ENCODE measurements at regions not wholly inside any gene's neighbourhood (a gene's known extent, or its start where the extent isn't known, plus 50 kb on each side); places are given as distances from the start of the nearest gene placed in this dataset.

DNA sequence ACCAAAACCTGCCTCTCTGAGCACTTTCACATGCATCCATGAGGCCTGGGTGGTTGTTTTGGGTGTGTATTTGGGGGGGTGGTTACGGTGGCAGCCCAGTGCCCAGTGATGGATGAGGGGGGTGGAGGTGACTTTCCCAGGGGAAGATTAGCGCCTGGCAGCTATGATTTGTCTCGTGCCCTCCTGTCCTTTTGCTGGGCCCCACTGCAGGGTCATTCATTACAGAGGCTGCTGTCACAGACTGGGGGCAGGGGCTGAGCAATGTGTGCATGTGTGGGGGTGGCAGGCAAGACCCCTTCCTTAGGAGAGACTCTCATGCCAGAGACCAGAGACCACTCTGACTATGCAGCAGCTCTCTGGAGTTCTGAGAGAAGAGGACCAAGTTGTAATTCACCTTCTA lies 93.7 kb downstream of the MRM1 start:
- TF ChIP-seq, protein P1, sequence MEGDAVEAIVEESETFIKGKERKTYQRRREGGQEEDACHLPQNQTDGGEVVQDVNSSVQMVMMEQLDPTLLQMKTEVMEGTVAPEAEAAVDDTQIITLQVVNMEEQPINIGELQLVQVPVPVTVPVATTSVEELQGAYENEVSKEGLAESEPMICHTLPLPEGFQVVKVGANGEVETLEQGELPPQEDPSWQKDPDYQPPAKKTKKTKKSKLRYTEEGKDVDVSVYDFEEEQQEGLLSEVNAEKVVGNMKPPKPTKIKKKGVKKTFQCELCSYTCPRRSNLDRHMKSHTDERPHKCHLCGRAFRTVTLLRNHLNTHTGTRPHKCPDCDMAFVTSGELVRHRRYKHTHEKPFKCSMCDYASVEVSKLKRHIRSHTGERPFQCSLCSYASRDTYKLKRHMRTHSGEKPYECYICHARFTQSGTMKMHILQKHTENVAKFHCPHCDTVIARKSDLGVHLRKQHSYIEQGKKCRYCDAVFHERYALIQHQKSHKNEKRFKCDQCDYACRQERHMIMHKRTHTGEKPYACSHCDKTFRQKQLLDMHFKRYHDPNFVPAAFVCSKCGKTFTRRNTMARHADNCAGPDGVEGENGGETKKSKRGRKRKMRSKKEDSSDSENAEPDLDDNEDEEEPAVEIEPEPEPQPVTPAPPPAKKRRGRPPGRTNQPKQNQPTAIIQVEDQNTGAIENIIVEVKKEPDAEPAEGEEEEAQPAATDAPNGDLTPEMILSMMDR (IDR thresholded peaks at IDR 0.05) = no peak
- no peak for TF ChIP-seq POLR2A (IDR thresholded peaks at IDR 0.05)
- TF ChIP-seq EP300 (IDR thresholded peaks at IDR 0.05) = no peak
- TF ChIP-seq POLR2AphosphoS5 (IDR thresholded peaks at IDR 0.05) = no peak

Data from suprapubic skin (tissue), 4 donors.